BE2C (cell line): ENCODE measurements at regions not wholly inside any gene's neighbourhood (a gene's known extent, or its start where the extent isn't known, plus 50 kb on each side); places are given as distances from the start of the nearest gene placed in this dataset.

ENCODE experiments used
- DNase-seq: peaks from one replicate; pipeline ENCODE4 v3.0.0-alpha.2; 2020
- H3K27me3 ChIP-seq: fragments of 250-450 bp; sonication (Bioruptor Pico); 2 replicates; pipeline ENCODE4 v1.5.1; 2020; ENCODE audit warnings: mild to moderate bottlenecking
- H3K36me3 ChIP-seq: fragments of 250-450 bp; sonication (Bioruptor Pico); 2 replicates; pipeline ENCODE4 v1.5.1; 2020; ENCODE audit warnings: mild to moderate bottlenecking
- H3K4me1 ChIP-seq: fragments of 250-450 bp; sonication (Bioruptor Pico); 2 replicates; pipeline ENCODE4 v1.5.1; 2020
- H3K4me3 ChIP-seq: 2 replicates; pipeline ENCODE4 v1.5.1; 2011; ENCODE audit warnings: low read depth, low read length
- H3K9me3 ChIP-seq: fragments of 250-450 bp; sonication (Bioruptor Pico); 2 replicates; pipeline ENCODE4 v1.5.1; 2020
- CTCF ChIP-seq: IDR thresholded peaks from 2 replicates; pipeline ENCODE4 v1.5.1; 2012; ENCODE audit warnings: mild to moderate bottlenecking, low read depth, low read length

DNA sequence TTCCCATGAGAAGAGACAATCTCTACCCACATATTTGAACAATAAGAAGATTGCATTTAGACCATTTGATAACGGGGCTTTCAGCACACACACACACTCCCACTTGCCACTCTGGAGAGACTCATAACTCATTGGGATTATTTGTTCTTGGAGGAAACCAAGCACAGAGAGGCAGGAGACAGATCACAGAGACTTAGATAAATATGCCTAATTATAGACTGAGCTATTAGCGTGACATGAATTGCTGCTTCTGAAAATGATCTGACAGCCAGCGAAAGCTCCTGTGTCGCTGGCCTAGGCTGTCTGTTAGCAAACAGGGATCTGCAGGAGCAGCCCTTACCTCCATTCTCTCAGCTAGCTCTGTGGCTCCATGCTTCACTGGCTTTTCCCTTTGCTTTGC is 111.4 kb downstream of the CCNA1 start:
- Histone ChIP-seq H3K36me3 (no peaks in the 10 kb centered on the region), H3K4me1 (no peaks in the 10 kb centered on the region), H3K9me3 (no peaks in the 10 kb centered on the region), H3K4me3 (no peak overlapping the region), H3K27me3 (peaks cover 5% of the 10 kb centered on the region; the same call in 1 of the 2 replicates)
- TF ChIP-seq CTCF, result no peak
- no peak for DNase-seq

- TF ChIP-seq CTCF, result no peak
- no peaks in the 10 kb centered on the region for H3K9me3 ChIP-seq
- H3K36me3 ChIP-seq, result no peaks in the 10 kb centered on the region
- H3K4me3 ChIP-seq, result no peak overlapping the region
- peaks cover 5% of the 10 kb centered on the region; the same call in 1 of the 2 replicates for H3K27me3 ChIP-seq
- no peak for DNase-seq
- no peaks in the 10 kb centered on the region for H3K4me1 ChIP-seq
Measured at GRCh38 chr13:36548129-36548528, 115.8 kb downstream of the CCNA1 start.

- no peaks in the 10 kb centered on the region for H3K4me1 ChIP-seq
- H3K4me3 ChIP-seq, result no peak overlapping the region
- no peaks in the 10 kb centered on the region for H3K9me3 ChIP-seq
- peaks cover 5% of the 10 kb centered on the region; the same call in 1 of the 2 replicates for H3K27me3 ChIP-seq
- TF ChIP-seq CTCF, result no peak
- H3K36me3 ChIP-seq, result no peaks in the 10 kb centered on the region
- no peak for DNase-seq
Measured at GRCh38 chr13:36549126-36549702, 116.9 kb downstream of the CCNA1 start.

DNA sequence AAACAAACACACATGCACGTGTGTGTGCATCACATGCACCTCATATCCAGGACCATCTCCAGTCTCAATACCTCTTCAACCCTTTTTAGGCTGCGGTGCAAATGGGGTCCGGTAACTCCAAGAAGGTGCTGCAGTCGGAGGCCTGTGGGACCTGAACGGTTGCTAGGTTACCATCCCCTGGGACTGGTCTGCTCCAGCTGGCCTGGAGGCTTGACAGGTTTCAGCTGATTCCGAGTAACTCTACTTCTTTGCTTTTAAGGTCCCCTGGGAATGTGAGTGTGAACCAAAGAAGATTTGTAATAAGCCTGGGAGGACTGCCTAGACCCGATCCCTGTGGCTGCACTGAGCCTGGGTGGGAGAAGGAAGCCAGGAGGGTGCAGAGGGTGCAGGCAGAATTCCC is 117.5 kb downstream of the CCNA1 start:
- Histone ChIP-seq H3K27me3 (peaks cover 5% of the 10 kb centered on the region; the same call in 1 of the 2 replicates), H3K9me3 (no peaks in the 10 kb centered on the region), H3K4me1 (no peaks in the 10 kb centered on the region), H3K4me3 (no peak overlapping the region), H3K36me3 (no peaks in the 10 kb centered on the region)
- TF ChIP-seq CTCF, result no peak
- DNase-seq, result peak; percentile 38

- Histone ChIP-seq H3K4me1 (no peaks in the 10 kb centered on the region), H3K4me3 (no peak overlapping the region), H3K27me3 (peaks cover 3% of the 10 kb centered on the region; the same call in 1 of the 2 replicates), H3K9me3 (no peaks in the 10 kb centered on the region), H3K36me3 (no peaks in the 10 kb centered on the region)
- TF ChIP-seq CTCF, result no peak
- DNase-seq, result no peak
Measured at GRCh38 chr13:36550177-36550576, 117.9 kb downstream of the CCNA1 start.

GRCh38 chr13:36551445-36551844 is 119.2 kb downstream of the CCNA1 start:
- TF ChIP-seq CTCF, result no peak
- Histone ChIP-seq H3K27me3 (no peaks in the 10 kb centered on the region), H3K36me3 (no peaks in the 10 kb centered on the region), H3K4me3 (no peak overlapping the region), H3K4me1 (no peaks in the 10 kb centered on the region), H3K9me3 (no peaks in the 10 kb centered on the region)
- DNase-seq, result no peak
